ENCODE measurements at regions not wholly inside any gene's neighbourhood (a gene's known extent, or its start where the extent isn't known, plus 50 kb on each side); places are given as distances from the start of the nearest gene placed in this dataset.

DNA sequence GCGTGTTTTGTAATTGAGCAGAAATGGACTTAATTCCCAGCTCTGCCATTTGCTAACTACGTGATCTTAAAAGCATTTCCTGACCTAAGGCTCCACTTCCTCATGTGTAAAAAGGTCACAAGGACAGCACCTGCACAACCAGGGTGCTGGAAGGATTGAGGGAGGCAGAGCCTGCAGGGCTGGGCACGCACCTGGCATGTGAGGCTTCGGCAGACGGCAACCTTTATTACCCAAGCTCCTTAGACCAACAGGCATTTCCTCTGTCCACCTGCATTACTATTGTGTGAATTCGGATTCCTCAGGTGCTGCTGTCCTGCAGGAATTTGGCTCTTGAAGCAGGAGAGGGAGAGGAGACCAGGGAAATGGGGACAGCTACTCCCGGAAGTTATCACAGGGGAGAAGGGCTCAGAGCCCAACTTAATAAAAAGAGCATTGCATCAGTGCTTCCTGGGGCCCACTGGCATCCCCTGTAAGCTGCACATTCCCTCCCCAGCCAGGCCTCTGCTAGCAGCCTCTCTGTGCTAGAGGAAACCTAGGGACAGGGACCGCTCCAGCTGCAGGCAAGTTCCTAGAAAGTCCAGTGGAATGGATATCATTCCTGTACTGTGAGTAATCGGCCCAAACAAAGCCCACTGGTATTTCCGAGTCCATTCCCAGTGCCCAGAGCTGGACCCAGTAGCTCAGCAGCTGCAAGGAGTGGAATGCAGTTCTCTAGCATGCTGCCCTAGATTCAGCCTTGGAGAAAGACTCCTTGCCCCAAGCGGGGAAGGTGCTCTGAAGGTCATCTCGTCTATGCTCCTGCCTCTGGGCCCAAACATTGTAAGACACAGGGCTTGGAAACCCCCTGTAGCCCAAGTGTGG is 157.1 kb upstream of the CCND2 start:
- H3K27me3 ChIP-seq (ENCODE audit: control insufficient read depth in 1 of 2, insufficient read depth in 2 of 2, low read length in 2 of 2): peaks cover 0 to 2% of the 10 kb centered on the region in 2 donors
- H3K9ac ChIP-seq (ENCODE audit: low read length in 2 of 2): no peak overlapping the region
- no peak overlapping the region for H3K4me3 ChIP-seq (ENCODE audit: low read length in 2 of 2)
- H3K9me3 ChIP-seq (ENCODE audit: control insufficient read depth in 2 of 2, low read length in 2 of 2): no peaks in the 10 kb centered on the region
- H3K36me3 ChIP-seq (ENCODE audit: control insufficient read depth in 2 of 2, insufficient read depth in 2 of 2, low read length in 2 of 2): no peaks in the 10 kb centered on the region
- peaks cover 11% of the 10 kb centered on the region for H3K4me1 ChIP-seq (ENCODE audit: control insufficient read depth, insufficient read depth, low read length)
- no peak overlapping the region for H3K27ac ChIP-seq (ENCODE audit: low read length)

DNA sequence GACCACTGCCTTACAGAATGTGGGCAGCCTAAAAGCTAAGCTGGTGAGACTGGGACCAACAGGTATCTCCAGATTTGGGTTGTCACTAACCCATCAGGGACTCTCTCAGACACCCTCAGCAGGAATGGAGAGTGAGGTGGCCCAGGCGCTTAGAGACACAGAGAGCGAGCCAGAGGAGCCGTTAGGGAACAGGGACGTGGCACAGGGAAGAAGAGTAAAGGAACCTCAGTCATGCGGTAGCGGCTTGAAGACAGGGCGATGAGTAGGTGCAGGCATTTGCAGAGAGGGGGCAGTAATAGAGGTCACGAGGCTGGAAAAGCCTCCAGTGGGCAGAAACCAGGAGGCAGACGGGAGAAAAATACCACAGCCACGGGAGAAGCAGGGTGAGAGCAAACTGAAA is 158.0 kb upstream of the CCND2 start:
- H3K27ac ChIP-seq (ENCODE audit: low read length): no peak overlapping the region
- no peak overlapping the region for H3K4me3 ChIP-seq (ENCODE audit: low read length in 2 of 2)
- no peak overlapping the region for H3K9ac ChIP-seq (ENCODE audit: low read length in 2 of 2)
- H3K4me1 ChIP-seq (ENCODE audit: control insufficient read depth, insufficient read depth, low read length): peaks cover 11% of the 10 kb centered on the region
- no peaks in the 10 kb centered on the region for H3K36me3 ChIP-seq (ENCODE audit: control insufficient read depth in 2 of 2, insufficient read depth in 2 of 2, low read length in 2 of 2)
- no peaks in the 10 kb centered on the region for H3K9me3 ChIP-seq (ENCODE audit: control insufficient read depth in 2 of 2, low read length in 2 of 2)
- peaks cover 2 to 4% of the 10 kb centered on the region in 2 donors for H3K27me3 ChIP-seq (ENCODE audit: control insufficient read depth in 1 of 2, insufficient read depth in 2 of 2, low read length in 2 of 2)

DNA sequence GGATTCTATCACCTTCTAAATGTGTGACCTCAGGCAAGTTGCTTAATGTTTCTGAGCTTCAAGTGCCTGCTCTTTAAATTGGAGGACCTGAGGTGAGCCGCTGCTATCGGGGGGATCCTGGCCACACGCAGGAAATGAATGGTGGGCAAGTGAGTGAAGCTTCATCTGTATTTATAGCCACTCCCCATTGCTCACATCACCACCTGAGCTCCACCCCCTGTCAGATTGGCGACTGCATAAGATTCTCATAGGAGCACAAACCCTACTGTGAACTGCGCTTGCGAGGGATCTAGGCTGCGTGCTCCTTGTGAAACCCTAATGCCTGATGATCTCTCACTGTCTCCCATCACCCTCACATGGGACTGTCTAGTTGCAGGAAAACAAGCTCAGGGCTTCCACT is 158.6 kb upstream of the CCND2 start:
- Histone ChIP-seq H3K36me3 (ENCODE audit: control insufficient read depth in 2 of 2, insufficient read depth in 2 of 2, low read length in 2 of 2) (no peaks in the 10 kb centered on the region), H3K4me1 (ENCODE audit: control insufficient read depth, insufficient read depth, low read length) (peaks cover 11% of the 10 kb centered on the region), H3K27ac (ENCODE audit: low read length) (no peak overlapping the region), H3K27me3 (ENCODE audit: control insufficient read depth in 1 of 2, insufficient read depth in 2 of 2, low read length in 2 of 2) (peaks cover 2 to 4% of the 10 kb centered on the region in 2 donors), H3K9ac (ENCODE audit: low read length in 2 of 2) (no peak overlapping the region), H3K9me3 (ENCODE audit: control insufficient read depth in 2 of 2, low read length in 2 of 2) (no peaks in the 10 kb centered on the region), H3K4me3 (ENCODE audit: low read length in 2 of 2) (no peak overlapping the region)

DNA sequence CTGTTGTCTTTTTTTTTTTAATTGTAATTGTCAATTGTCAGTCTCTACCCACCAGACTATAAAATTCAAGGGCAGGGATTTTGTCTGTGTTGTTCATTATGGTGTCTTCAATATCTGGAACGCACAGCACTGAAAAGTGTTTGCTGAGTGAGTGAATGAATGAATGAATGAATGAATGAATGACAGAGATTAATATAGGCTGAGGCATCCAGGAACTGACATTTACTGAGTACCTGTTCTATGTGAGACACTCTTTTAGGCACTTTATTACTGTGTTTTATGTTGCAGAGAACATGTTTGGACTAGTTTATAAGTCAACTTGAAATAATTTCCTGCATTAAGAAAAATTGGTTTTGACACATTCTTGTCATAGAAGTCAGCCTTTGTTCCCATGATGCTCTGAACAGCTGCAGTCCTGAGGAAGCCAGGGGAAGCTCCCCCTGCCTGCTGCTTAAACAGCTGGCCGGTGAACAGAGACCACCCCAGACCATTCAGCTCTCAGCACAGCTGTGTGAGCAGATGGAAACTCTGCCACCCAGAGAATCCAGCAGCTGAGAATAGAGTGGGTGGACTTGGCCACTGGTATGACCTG is 160.7 kb upstream of the CCND2 start:
- no peak overlapping the region for H3K27ac ChIP-seq (ENCODE audit: low read length)
- H3K27me3 ChIP-seq (ENCODE audit: control insufficient read depth in 1 of 2, insufficient read depth in 2 of 2, low read length in 2 of 2): peaks cover 2 to 7% of the 10 kb centered on the region in 2 donors
- no peaks in the 10 kb centered on the region for H3K36me3 ChIP-seq (ENCODE audit: control insufficient read depth in 2 of 2, insufficient read depth in 2 of 2, low read length in 2 of 2)
- H3K4me1 ChIP-seq (ENCODE audit: control insufficient read depth, insufficient read depth, low read length): peaks cover 10% of the 10 kb centered on the region
- H3K9ac ChIP-seq (ENCODE audit: low read length in 2 of 2): no peak overlapping the region
- no peak overlapping the region for H3K4me3 ChIP-seq (ENCODE audit: low read length in 2 of 2)
- no peaks in the 10 kb centered on the region for H3K9me3 ChIP-seq (ENCODE audit: control insufficient read depth in 2 of 2, low read length in 2 of 2)

DNA sequence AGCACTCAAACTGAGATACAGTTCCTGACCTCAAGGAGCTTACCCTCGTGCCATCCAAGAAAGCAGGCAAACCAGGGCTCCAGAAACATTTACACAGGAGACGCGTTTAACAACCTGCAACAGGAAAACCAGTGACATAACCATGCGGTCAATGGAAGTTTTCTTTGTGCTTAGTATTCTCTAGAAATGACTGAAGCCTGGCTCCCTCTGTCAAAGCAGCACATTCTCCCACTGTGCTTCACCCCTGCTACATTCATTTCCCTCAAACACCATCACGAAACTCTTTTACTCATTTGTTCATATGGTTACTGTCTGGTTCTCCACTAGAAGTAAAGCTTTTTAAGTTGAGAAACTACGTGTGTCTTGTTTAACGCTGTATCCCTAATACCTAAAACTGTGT is 161.3 kb upstream of the CCND2 start:
- Histone ChIP-seq H3K36me3 (ENCODE audit: control insufficient read depth in 2 of 2, insufficient read depth in 2 of 2, low read length in 2 of 2) (no peaks in the 10 kb centered on the region), H3K4me3 (ENCODE audit: low read length in 2 of 2) (no peak overlapping the region), H3K27ac (ENCODE audit: low read length) (no peak overlapping the region), H3K9ac (ENCODE audit: low read length in 2 of 2) (no peak overlapping the region), H3K27me3 (ENCODE audit: control insufficient read depth in 1 of 2, insufficient read depth in 2 of 2, low read length in 2 of 2) (peaks cover 2 to 7% of the 10 kb centered on the region in 2 donors), H3K9me3 (ENCODE audit: control insufficient read depth in 2 of 2, low read length in 2 of 2) (no peaks in the 10 kb centered on the region), H3K4me1 (ENCODE audit: control insufficient read depth, insufficient read depth, low read length) (peaks cover 7% of the 10 kb centered on the region)

DNA sequence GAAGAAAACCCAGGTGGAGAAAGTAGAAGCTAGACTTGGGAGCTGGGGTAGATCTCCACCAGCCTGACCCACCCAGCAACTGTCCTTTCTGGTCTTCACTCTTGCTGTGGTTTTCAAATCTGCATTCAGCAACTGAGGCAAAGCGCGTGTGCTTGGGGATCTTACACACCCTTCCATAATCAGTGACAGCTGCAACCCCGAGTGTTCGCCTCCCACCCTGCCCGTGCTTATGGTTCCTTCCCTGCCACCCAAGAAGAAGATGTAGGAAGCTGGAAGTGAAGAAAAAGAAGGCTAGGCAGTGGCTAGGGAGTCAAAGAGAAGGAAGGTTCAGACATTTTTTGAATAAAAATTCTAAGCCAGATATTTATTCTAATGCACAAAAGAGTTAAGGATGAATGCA is 162.6 kb upstream of the CCND2 start:
- Histone ChIP-seq H3K36me3 (ENCODE audit: control insufficient read depth in 2 of 2, insufficient read depth in 2 of 2, low read length in 2 of 2) (no peaks in the 10 kb centered on the region), H3K4me1 (ENCODE audit: control insufficient read depth, insufficient read depth, low read length) (no peaks in the 10 kb centered on the region), H3K27ac (ENCODE audit: low read length) (no peak overlapping the region), H3K9ac (ENCODE audit: low read length in 2 of 2) (no peak overlapping the region), H3K27me3 (ENCODE audit: control insufficient read depth in 1 of 2, insufficient read depth in 2 of 2, low read length in 2 of 2) (peaks cover 2 to 7% of the 10 kb centered on the region in 2 donors), H3K4me3 (ENCODE audit: low read length in 2 of 2) (no peak overlapping the region), H3K9me3 (ENCODE audit: control insufficient read depth in 2 of 2, low read length in 2 of 2) (no peaks in the 10 kb centered on the region)

DNA sequence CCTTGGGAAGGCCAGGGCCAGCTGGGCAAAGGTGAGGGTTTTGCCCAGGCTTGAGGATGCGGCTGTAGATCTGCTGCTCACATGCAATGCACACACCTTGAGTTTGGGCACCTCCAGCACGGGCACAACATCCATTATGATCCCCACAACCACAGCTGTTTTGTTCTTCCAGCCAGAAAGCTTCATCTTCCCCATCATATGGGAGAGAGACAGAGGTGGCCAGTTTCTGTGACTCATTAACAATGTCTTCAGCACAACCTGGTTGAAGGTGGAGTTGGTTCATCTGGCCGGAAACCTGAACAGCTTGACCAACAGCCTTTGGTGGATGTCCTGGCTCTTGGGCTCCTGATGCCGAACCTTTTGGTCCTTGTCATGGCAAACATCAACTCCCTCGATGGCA is 163.7 kb upstream of the CCND2 start:
- no peak overlapping the region for H3K4me3 ChIP-seq (ENCODE audit: low read length in 2 of 2)
- no peak overlapping the region for H3K9ac ChIP-seq (ENCODE audit: low read length in 2 of 2)
- no peak overlapping the region for H3K27ac ChIP-seq (ENCODE audit: low read length)
- no peaks in the 10 kb centered on the region for H3K4me1 ChIP-seq (ENCODE audit: control insufficient read depth, insufficient read depth, low read length)
- H3K36me3 ChIP-seq (ENCODE audit: control insufficient read depth in 2 of 2, insufficient read depth in 2 of 2, low read length in 2 of 2): no peaks in the 10 kb centered on the region
- H3K27me3 ChIP-seq (ENCODE audit: control insufficient read depth in 1 of 2, insufficient read depth in 2 of 2, low read length in 2 of 2): peaks cover 2 to 5% of the 10 kb centered on the region in 2 donors
- no peaks in the 10 kb centered on the region for H3K9me3 ChIP-seq (ENCODE audit: control insufficient read depth in 2 of 2, low read length in 2 of 2)

DNA sequence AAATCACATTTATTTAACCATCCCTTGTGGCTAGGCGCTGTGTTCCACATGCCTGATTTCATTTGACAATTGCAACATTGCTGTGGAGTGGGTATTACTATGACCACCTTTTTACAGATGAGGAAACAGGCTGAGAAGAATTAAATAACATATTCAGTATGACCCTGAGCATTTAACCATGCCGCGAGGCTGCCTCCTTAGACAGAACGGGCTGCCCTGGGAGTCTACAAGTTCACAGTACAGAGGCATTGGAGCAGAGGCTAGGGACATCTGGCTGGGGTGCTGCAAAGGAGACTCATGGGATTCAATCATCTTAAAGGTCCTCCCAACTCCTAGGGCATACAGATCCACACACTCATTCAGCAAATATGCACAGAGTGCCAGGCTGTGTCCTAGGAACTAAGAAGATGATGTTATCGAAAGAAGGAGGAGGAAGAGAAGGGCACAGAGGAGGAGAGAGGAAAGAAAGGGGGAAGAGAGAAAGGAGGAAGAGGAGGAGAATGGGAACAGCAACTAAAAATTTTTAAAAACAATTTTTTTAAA is 164.7 kb upstream of the CCND2 start:
- H3K27me3 ChIP-seq (ENCODE audit: control insufficient read depth in 1 of 2, insufficient read depth in 2 of 2, low read length in 2 of 2): peaks cover 2 to 5% of the 10 kb centered on the region in 2 donors
- no peaks in the 10 kb centered on the region for H3K36me3 ChIP-seq (ENCODE audit: control insufficient read depth in 2 of 2, insufficient read depth in 2 of 2, low read length in 2 of 2)
- H3K4me3 ChIP-seq (ENCODE audit: low read length in 2 of 2): no peak overlapping the region
- H3K27ac ChIP-seq (ENCODE audit: low read length): no peak overlapping the region
- H3K4me1 ChIP-seq (ENCODE audit: control insufficient read depth, insufficient read depth, low read length): no peaks in the 10 kb centered on the region
- no peak overlapping the region for H3K9ac ChIP-seq (ENCODE audit: low read length in 2 of 2)
- H3K9me3 ChIP-seq (ENCODE audit: control insufficient read depth in 2 of 2, low read length in 2 of 2): no peaks in the 10 kb centered on the region

DNA sequence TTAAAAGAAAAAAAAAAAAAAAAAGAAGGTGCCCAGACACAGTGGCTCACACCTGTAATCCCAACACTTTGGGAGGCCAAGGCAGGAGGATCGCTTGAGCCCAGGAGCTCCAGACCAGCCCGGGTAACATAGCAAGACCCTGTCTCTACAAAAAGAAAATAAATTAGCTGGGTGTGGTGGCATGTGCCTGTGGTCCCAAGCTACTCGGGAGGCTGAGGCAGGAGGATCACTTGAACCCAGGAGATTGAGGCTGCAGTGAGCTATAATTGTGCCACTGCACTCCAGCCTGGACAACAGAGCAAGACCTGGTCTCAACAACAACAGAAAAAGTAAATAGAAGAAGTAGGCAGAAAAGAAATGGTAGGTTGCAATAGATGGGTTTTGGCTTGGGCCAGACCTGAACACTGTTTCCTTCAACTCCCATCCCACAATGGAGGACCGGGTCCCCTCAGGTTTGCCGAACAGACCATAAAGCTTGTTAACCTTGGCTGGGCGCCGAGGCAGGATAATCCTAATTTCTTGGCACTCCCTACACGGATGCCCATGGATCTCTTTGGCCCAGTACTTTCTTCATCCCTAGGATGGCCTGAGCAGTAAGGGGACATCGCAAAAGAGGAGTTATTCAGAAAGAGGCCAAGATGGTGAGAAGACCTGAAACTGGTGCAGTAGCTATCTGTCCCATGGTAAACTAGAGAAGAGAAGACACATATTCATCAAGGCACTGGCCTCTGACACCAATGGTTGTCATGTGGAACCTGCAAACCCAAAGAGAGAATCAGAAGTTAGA is 165.5 kb upstream of the CCND2 start:
- H3K4me3 ChIP-seq (ENCODE audit: low read length in 2 of 2): no peak overlapping the region
- no peaks in the 10 kb centered on the region for H3K36me3 ChIP-seq (ENCODE audit: control insufficient read depth in 2 of 2, insufficient read depth in 2 of 2, low read length in 2 of 2)
- H3K4me1 ChIP-seq (ENCODE audit: control insufficient read depth, insufficient read depth, low read length): no peaks in the 10 kb centered on the region

DNA sequence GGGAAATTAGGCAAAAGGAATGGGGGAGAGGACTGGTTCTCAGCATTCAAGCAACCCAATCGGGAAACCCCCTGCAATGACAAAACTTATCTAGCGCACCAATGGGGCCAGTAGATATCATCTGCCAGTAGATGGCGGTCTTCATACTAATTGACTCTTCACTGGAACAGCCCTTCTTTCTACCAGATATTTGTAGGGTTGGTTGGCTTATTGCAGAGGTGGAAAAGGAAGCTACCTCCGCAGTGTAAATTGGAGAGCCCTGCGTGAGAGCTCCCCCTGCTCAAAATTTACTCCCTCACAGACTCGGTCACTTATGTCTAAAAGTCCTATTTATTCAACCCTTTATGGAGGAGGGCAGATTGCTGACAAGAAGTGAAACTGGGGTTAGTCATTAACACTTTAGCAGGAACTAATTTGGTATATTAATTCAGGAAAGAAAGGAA is 166.1 kb upstream of the CCND2 start:
- Histone ChIP-seq H3K36me3 (ENCODE audit: control insufficient read depth in 2 of 2, insufficient read depth in 2 of 2, low read length in 2 of 2) (no peaks in the 10 kb centered on the region), H3K27ac (ENCODE audit: low read length) (no peak overlapping the region), H3K4me3 (ENCODE audit: low read length in 2 of 2) (no peak overlapping the region), H3K9me3 (ENCODE audit: control insufficient read depth in 2 of 2, low read length in 2 of 2) (no peaks in the 10 kb centered on the region), H3K4me1 (ENCODE audit: control insufficient read depth, insufficient read depth, low read length) (no peaks in the 10 kb centered on the region), H3K27me3 (ENCODE audit: control insufficient read depth in 1 of 2, insufficient read depth in 2 of 2, low read length in 2 of 2) (peaks cover 2 to 5% of the 10 kb centered on the region in 2 donors), H3K9ac (ENCODE audit: low read length in 2 of 2) (no peak overlapping the region)

More for the DNA sequence above, 165.5 kb upstream of the CCND2 start:
- no peaks in the 10 kb centered on the region for H3K9me3 ChIP-seq (ENCODE audit: control insufficient read depth in 2 of 2, low read length in 2 of 2)
- H3K9ac ChIP-seq (ENCODE audit: low read length in 2 of 2): no peak overlapping the region
- H3K27me3 ChIP-seq (ENCODE audit: control insufficient read depth in 1 of 2, insufficient read depth in 2 of 2, low read length in 2 of 2): peaks cover 2 to 5% of the 10 kb centered on the region in 2 donors
- no peak overlapping the region for H3K27ac ChIP-seq (ENCODE audit: low read length)

Data from stomach smooth muscle (tissue), 2 donors.